RPMI7951 (cell line): ENCODE measurements at regions not wholly inside any gene's neighbourhood (a gene's known extent, or its start where the extent isn't known, plus 50 kb on each side); places are given as distances from the start of the nearest gene placed in this dataset.

Experiments used
- DNase-seq: peaks from one replicate; pipeline ENCODE4 v3.0.0-alpha.2; 2012; ENCODE audit warnings: low read depth

DNA sequence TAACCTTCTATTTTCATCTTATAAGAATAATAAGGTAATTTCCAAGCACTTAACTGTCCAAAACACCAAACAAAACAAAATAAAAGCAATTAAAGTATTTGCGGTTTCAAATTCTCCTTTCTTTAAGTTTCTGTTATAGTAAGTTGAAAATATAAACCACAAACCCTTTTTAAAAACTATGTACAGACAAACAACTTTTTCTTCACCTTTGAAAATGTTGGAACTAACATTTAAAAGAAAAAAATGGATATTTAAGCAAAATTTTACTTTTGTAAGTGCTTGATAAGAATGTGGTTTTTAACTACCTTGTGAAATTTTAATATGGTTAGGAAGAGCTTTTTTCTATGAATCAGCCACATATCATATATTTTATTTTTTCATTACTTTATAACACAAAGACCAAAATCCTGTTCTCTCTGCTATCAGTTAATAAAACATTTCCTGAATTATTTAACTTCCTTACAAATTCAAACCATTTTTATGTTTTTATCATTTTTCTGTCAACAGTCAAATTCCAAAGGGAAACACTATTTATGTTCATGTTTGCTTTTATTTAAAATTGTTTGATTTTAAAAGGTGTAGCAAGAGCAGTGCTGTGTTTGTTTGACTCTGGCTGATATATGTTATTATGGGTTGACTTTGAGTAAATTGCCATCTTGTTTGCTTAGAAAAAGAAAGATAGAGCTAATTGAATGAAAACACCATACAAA, 554.1 kb upstream of the KLHL1 start:
- DNase-seq, result no peak

DNA sequence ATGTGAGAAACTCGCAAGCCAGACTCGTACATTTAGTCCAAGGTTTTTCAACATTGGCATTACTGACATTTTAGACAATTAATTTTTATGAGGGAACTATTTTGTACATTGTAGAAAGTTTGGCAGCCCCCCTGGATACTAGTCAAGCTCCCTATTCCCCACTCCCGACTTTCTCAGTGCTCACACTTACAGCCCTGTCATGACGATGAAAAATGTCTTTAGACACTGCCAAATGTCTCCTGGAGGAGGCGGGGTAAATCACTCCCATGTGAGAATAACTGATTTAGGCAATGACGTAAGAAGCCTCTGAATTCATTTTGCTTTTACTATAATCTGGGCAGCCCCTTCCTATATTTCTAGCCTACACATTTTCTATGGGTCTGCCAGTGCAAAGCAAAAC, 535.8 kb upstream of the KLHL1 start:
- DNase-seq, result no peak

DNA sequence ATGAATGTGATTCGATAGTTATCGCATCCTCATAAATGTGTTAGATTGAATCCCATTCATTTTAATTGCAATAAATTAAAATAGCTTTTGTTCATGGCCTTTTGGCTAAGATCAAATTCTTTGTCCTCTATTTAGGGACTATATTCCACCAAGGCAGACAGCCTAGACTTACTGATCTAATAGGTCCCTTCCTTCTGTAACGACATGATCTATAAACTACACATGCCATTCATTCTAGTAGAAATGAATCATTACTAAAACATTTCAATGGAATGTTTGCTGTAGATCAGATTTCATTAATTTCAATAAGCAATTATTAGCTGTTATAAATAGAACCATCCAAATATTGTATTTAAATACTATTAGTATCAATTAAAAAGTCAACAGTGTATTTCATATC, 526.6 kb upstream of the KLHL1 start:
- no peak for DNase-seq

DNA sequence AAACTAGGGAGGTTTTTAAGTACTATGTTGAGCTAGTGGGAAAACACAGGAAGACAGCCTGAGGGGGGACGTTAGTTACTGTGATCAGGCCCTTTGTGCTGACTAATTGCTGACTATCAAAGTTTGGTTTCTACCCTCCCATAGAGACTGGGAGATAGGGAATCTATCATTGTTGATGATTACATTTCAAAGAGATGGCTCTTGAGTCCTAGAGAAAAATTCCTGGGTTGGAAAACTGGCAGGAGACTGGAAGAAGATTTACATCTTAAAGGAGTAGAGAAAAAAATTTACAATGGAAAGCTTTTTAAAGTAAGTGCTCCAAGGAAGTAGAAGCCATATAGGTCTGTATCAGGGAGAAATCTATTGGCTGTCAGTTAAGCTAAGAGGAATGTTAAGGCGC, 522.0 kb upstream of the KLHL1 start:
- DNase-seq, result no peak

DNA sequence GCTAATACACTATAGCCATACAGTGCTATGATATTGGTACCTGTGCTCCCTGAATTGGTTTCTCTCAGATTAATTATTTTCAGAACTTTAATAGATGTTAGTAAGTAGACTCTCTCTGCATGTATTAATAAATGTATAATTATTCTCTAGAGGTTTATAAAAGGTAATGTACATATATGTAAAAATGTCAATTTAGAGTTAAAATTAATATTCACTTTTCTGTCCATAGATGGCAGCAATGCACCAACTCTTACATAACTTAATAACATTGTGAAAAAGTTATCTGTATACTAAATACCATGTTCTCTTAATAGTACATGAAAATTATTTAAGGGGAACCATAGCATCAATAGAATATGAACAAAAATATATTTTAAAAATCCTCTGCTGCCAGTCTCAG, 515.0 kb upstream of the KLHL1 start:
- no peak for DNase-seq

DNA sequence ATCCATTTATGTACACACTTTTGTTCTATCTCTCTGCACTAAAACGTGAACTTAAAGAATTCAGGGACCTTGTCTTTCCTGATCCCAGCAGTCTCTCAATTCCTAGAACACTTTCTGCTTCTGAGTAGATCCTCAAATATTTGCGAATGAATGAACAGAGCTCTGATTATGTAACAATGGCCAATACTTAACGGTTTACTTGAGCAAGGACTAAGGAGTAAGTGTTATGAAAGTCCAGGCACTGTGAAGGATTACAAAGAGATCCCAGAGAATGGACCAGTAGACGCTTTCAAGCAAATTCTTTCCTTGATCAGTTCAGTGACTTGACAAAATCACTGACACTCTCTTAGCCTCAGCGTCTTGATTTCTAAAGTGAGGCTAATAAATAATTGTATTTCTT, 514.5 kb upstream of the KLHL1 start:
- no peak for DNase-seq

DNA sequence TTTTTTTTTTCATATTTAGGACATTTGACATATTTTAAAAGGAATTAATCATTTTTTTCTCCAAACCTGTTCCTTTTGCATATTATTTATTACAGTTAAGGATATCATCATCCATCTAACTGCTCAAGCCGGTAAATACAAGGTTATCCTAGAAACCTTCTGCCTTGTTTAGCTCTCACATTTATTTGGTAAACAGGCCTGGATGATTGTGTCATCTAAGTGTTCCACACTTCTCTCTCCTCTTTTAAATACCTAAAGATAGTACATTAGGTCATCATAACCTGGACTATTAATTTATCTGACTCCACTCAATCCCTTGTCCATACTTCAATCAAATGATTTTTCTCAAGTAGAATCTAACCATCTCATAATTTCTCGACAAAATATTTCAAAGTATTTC, 511.7 kb upstream of the KLHL1 start:
- no peak for DNase-seq

DNA sequence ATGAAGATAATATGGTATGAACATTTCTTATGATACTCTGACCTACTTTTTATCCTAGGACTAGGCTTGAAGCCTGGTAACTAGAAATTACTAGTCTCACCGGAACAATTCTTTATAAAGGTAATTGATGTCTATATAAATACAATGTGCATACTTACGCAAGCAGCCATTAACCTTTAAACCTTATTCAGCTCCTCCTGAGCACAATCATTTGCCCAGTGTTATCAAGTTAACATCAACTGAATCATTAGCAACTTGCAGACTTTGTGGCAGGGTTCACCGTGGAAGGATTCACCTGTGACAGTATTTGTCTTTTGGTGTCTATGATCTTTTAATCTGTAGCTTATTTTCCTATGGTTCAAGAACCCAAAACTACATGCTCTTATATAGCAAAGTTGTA, 508.6 kb upstream of the KLHL1 start:
- DNase-seq, result no peak

DNA sequence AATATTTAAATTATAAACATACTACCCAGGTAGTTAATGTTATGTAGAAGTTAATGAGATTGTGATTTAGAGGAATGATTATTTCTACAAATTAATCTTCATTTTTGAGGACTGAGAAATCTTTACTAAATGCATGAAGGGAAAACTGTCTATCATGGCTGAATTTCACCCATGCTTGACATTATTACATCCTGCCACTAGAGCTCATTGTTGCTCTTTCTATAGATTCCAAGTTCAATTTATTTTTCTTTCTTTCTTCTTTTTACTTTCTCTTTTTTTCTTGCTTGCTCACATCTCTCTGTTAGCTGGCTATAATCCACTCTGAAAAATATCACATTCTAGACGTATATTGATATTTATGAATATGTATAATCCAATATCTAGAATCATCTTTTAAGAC, 505.0 kb upstream of the KLHL1 start:
- DNase-seq, result no peak

DNA sequence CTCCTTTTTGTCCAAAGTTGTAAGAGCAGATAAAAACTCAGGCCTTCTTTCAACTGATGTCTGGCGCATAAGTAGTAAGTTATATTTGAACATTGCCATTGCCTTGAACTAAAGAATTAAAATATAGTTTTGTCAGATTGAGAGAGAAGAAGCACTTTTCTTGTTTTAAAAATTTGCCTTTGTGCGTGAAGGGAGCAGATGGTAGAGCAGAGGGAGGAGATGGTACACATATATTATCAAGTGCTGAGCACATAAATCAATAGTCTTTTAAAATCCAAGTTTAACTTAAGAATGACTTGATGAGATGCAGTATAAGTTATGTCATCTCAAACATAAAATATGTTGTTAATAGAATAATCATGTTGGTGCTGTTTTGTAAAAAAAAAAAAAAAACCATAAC, 504.6 kb upstream of the KLHL1 start:
- no peak for DNase-seq

DNA sequence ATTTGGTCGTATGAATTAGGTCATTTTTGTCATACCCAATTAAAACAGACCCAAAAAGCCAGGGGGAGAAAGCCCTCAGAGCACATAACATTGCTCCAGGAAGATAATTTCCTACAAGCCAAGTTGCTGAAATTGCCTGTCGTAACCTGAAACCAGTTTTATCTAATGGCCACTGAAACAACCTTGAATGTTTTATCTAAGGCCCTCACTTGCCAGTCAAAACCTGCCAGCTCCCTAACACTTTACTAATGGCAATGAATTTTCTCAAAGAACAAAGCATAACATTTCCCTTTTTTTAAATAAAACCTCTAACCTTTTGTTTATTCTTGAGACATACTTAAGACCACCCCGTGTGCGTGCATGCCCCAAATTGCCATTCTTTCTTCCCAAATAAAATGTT, 496.2 kb upstream of the KLHL1 start:
- no peak for DNase-seq

DNA sequence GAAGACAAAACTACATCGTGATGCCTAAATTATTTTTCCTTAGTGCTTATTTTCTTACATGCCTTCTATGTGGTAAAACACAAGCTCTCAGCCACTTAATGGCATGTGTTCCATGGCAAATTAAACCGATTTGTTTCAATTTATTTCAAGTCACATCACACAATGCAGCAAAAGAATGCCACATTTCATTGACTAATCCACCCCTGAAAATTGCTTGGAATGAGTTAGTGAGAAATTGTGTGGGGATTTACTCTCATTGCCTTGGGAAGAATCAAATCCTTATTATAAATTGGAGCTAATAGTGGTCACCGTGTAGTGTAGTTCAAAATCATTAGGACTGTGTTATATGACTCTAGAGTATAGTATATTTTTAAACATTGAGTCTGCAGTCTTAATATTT, 485.5 kb upstream of the KLHL1 start:
- no peak for DNase-seq

DNA sequence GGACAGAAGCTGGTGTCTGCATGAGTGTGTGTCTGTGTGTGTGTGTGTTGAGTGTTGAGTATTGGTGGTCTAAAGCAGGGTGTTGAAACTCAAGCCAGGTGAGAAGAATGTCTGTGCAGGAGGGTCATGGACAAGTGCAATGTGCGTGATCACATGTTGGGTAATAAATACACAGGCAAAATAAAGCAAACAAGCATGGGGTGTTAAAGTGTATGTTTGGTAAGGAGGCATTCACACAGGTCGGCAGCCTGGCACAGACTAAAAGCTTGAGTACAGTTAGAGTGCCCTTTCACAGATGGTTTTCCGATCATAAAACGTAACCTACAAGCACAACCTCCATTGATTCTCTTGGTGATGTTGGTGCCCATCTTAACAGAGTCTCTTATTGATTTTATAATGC, 476.9 kb upstream of the KLHL1 start:
- no peak for DNase-seq

DNA sequence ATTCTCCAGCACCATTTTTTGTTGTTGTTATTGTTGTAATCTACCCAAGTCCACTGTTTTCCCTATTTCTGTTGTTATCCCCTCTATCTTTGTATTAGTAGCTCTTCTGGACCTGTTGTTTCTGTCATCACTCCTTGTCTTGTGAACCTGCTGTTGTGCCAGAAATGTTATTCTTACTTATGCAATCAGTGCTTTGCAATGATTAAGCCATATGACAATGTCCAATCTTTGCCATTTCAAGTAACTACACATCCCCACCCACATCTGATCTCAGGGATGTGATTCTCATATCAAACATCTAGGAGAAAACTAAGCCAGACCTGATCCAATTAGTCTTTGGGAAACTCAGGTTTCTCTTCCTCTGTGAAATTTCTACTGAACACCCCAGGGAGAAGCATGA, 472.6 kb upstream of the KLHL1 start:
- no peak for DNase-seq

DNA sequence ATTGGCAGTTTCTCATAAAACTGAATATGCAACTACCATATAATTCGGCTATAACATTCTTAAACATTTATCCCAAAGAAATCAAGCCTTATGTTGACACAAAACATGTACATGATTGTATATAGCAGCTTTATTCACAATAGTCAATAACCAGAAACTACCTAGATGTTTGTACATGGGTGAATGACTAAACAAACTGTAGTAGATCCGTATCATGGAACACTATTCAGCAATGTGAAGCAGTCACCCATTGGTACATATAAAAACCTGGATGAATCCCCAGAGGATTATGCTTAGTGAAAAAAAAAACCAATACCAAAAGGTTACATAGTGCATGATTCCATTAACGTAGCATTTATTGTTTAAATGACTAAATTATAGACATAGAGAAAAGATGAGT, 471.7 kb upstream of the KLHL1 start:
- no peak for DNase-seq

DNA sequence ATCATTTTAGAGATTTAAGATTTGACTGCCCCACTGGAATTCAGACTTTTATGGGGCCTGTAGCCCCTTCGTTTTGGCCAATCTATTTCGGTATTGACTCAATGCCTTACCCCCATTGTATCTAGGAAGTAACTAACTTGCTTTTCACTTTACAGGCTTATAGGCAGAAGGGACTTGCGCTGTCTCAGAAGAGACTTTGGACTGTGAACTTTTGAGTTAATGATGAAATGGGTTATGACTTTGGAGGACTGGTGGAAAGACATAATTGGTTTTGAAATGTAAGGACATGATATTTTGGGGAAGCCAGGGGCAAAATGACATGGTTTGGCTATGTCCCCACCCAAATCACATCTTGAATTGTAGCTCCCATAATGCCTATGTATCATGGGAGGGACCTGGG, 463.0 kb upstream of the KLHL1 start:
- DNase-seq, result no peak

DNA sequence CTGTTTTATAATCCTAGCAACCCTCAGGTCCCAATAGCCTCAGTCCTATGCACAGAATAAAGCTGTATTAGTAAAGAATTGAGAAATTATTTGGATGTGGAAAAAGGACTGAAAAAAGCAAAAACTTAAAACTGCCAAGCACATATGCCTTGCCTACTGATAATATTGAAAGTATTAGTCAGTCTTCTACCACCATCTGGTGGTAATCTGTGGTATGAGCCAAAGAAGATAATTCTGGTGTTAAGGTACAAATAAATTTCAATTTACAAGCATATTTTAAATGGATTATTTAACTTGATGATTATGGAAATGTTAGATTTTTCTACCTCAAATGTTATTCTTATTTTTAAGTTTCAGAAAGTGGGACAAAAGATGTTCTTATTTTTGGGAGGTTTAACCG, 460.3 kb upstream of the KLHL1 start:
- peak; percentile 6 for DNase-seq

DNA sequence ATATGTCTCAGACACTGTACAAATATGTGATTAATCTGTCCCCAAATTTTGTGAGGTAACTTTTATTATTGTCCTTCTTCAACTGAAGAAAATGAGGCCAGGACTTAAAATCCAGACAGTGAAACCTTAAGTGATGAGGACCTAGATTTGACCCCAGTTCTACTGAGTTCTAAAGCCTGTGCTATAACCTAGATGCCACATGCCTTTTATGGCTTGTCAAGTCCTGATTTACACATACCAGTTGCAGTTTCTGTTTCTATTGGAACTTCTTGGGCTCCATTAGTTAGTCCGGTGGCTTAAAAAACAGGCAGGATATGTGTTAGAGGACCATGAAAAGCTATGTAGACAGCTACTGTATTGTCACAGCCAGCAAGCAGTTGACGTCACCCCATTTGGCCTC, 436.5 kb upstream of the KLHL1 start:
- no peak for DNase-seq

DNA sequence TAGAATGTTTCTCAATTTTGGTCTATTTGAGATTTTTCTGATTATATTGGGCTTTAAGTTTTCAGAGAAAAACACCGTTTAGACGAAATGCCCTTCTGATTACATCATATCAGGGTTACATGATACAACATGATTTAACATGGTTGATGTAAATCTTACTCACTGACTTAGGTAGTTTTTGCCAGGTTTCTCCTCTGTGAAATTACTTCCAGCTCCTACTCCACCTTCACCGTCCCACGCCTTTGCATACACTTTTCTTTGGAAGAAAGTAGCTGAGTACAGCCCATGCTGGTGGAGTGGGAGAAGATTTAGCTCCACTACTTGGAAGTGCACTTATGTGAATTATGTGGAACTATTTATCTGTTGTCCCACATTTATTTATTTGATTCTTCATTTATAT, 433.2 kb upstream of the KLHL1 start:
- DNase-seq, result no peak

DNA sequence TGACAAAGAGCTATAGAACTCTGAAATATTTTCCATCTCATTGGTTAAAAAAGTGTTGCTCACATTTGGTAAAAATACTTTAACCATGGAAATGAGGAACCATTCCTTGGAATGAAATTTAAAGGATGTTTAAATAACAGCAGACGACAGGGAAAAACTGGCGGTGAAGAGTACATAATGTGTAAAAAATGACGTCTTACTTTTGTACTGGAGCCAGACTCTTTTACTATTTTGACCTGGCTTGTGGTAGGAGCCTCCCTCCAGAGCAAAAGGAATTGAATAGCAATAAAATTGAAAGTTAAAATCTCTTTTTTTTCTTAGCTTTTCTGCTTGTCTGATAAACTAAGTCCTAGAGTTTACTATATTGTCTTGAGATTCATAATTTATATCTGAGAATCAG, 426.2 kb upstream of the KLHL1 start:
- no peak for DNase-seq

DNA sequence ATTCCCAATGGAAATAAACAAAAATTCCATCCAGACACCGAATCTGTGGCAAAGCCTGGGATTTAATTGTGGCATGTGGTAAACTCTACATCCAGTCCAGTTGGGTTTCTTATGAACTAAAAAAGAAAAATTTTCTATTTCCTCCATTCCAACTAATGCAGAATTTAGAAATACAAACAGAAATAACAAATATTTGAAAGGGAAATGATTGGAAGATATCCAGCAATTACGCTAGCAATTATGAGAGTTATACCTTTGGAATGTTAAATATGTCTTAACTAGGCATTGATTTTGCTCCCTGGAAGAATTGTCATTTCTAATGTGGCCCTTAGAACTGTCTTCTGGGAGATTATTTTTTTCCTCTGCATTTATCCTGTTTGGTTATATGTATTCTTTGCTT, 421.4 kb upstream of the KLHL1 start:
- DNase-seq, result no peak

DNA sequence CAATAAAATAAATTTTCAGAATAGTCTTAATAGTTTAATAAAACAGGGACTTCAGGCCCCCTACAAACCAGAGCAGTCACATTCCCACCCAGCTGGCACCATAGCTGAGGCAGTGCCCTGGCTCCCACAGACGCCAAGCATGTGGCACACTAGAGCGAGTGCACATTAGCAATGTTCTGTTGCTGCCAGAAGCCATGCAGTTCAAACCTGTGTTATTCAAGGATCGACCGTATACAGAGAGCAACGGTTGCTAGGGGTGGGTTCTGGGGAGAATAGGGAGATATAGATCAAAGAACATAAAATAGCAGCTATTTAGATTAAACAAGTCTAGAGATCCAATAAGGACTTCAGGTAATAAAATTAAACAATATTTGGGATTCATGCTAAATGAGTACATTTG, 419.3 kb upstream of the KLHL1 start:
- DNase-seq, result no peak

DNA sequence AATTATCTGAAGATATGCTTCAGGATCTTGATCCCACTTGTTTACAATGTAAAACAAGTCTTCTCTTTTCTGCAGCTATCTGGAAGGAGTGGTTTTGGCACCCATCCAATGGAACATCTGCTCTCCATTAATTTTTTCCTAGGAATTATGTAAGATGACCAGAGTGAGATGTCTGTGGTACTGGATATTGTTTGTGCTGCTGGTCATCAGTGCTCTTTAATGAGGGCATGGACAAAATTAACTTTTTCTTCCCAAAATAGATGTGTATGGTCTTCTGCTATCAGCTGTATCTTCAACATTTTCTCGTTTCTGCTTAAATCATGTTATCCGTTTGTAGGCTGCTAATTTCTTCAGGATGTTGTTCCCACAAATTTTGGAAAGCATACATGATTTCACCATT, 415.4 kb upstream of the KLHL1 start:
- peak; percentile 2 for DNase-seq

DNA sequence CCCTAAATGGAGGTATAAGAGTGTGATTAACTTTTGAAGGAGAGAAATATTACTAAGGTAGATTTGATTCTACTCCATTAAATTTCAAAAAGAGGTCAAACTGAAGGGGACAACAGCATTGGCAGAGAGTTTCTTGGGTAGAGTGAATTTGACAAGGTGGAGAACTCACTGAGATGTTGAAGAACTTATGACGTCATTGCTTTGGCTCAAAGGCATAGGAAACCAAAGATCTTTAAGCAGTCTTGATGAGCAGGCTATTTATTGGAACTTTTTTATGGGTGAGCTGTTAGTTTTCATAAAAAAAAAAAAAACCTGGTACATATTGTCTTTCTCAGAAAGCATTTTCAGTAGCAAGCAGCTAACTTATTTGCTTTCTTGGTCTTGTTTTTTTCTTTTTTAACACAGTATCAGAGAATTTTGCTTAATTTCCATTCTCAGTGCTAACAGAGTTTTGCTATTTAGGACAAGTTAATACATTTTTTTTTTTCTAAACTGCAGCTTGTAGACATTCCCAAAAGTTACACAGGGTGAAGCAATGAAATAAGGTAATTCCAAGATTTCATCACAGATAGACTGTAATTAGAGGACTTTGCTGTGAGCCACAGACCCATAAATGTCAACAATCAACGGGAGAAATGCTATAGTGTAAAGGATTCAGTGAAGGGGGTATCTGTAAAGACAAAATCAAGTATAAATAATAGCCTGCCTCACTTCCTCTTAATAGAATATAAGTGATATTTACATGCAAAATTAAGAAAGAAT, 412.2 kb upstream of the KLHL1 start:
- DNase-seq, result no peak
